ENCODE measurements at regions not wholly inside any gene's neighbourhood (a gene's known extent, or its start where the extent isn't known, plus 50 kb on each side); places are given as distances from the start of the nearest gene placed in this dataset.

- H3K27ac Mint-ChIP-seq = no peak overlapping the region
- no peak overlapping the region for H3K4me3 Mint-ChIP-seq
- Histone ChIP-seq H2AFZ (replicated peaks) (no peak overlapping the region), H3K4me2 (no peak overlapping the region), H3K36me3 (no peaks in the 10 kb centered on the region), H3K79me2 (ENCODE audit: low read depth) (no peaks in the 10 kb centered on the region), H3K27ac (no peak overlapping the region), H4K20me1 (ENCODE audit: low read depth) (no peaks in the 10 kb centered on the region), H3K9me3 (ENCODE audit: low read depth) (no peaks in the 10 kb centered on the region), H3K4me1 (peaks cover 40% of the 10 kb centered on the region), H3K9ac (no peak overlapping the region), H3K4me3 (no peak overlapping the region), H3K27me3 (no peaks in the 10 kb centered on the region), H3F3A (ENCODE audit: low read depth) (no peaks in the 10 kb centered on the region)
- no peaks in the 10 kb centered on the region for H3K36me3 Mint-ChIP-seq
- DNase-seq (ENCODE audit: low spot score) = no peak
- peaks cover 11% of the 10 kb centered on the region for H3K27me3 Mint-ChIP-seq (ENCODE audit: insufficient read depth, low read depth)
- peaks cover 26% of the 10 kb centered on the region for H3K4me1 Mint-ChIP-seq
- H3K9me3 Mint-ChIP-seq = no peaks in the 10 kb centered on the region
- TF ChIP-seq EZH2phosphoT487 (IDR thresholded peaks at IDR 0.05) (no peak), EZH2 (IDR thresholded peaks at IDR 0.05) (no peak), CTCF (IDR thresholded peaks at IDR 0.05) (no peak)
Measured at GRCh38 chr6:137545073-137545472, 50.9 kb upstream of the OLIG3 start.

- H3K27me3 Mint-ChIP-seq (ENCODE audit: insufficient read depth, low read depth) = peaks cover 9% of the 10 kb centered on the region
- H3K36me3 Mint-ChIP-seq = no peaks in the 10 kb centered on the region
- no peaks in the 10 kb centered on the region for H3F3A ChIP-seq (ENCODE audit: low read depth)
- no peak overlapping the region for H2AFZ ChIP-seq (replicated peaks)
- peaks cover 32% of the 10 kb centered on the region for H3K4me1 Mint-ChIP-seq
- no peak overlapping the region for H3K27ac Mint-ChIP-seq
- H3K4me3 Mint-ChIP-seq = no peak overlapping the region
- peaks cover 38% of the 10 kb centered on the region for H3K4me1 ChIP-seq
- peak; percentile 43 for DNase-seq (ENCODE audit: low spot score)
- no peaks in the 10 kb centered on the region for H4K20me1 ChIP-seq (ENCODE audit: low read depth)
- H3K4me2 ChIP-seq = peak overlapping the region; percentile 59
- H3K9me3 Mint-ChIP-seq = no peaks in the 10 kb centered on the region
- no peaks in the 10 kb centered on the region for H3K27me3 ChIP-seq
- H3K79me2 ChIP-seq (ENCODE audit: low read depth) = no peaks in the 10 kb centered on the region
- no peak overlapping the region for H3K9ac ChIP-seq
- H3K36me3 ChIP-seq = no peaks in the 10 kb centered on the region
- no peak overlapping the region for H3K4me3 ChIP-seq
- H3K27ac ChIP-seq = no peak overlapping the region
- H3K9me3 ChIP-seq (ENCODE audit: low read depth) = no peaks in the 10 kb centered on the region
- TF ChIP-seq EZH2 (IDR thresholded peaks at IDR 0.05) = no peak
- no peak for TF ChIP-seq EZH2phosphoT487 (IDR thresholded peaks at IDR 0.05)
- TF ChIP-seq CTCF (IDR thresholded peaks at IDR 0.05) = no peak
Measured at GRCh38 chr6:137547186-137547585, 53.0 kb upstream of the OLIG3 start.

GRCh38 chr6:137547601-137548000, 53.4 kb upstream of the OLIG3 start:
- H3K4me3 Mint-ChIP-seq = no peak overlapping the region
- H3K27ac Mint-ChIP-seq = no peak overlapping the region
- TF ChIP-seq CTCF (IDR thresholded peaks at IDR 0.05) = no peak
- no peak for TF ChIP-seq EZH2phosphoT487 (IDR thresholded peaks at IDR 0.05)
- TF ChIP-seq EZH2 (IDR thresholded peaks at IDR 0.05) = no peak
- no peaks in the 10 kb centered on the region for H3F3A ChIP-seq (ENCODE audit: low read depth)
- H3K4me3 ChIP-seq = no peak overlapping the region
- no peaks in the 10 kb centered on the region for H3K9me3 ChIP-seq (ENCODE audit: low read depth)
- H3K27ac ChIP-seq = no peak overlapping the region
- H2AFZ ChIP-seq (replicated peaks) = no peak overlapping the region
- H3K9ac ChIP-seq = no peak overlapping the region
- no peaks in the 10 kb centered on the region for H3K27me3 ChIP-seq
- no peak for DNase-seq (ENCODE audit: low spot score)
- H3K36me3 ChIP-seq = no peaks in the 10 kb centered on the region
- no peaks in the 10 kb centered on the region for H4K20me1 ChIP-seq (ENCODE audit: low read depth)
- peaks cover 9% of the 10 kb centered on the region for H3K27me3 Mint-ChIP-seq (ENCODE audit: insufficient read depth, low read depth)
- H3K4me2 ChIP-seq = peak overlapping the region; percentile 59
- no peaks in the 10 kb centered on the region for H3K79me2 ChIP-seq (ENCODE audit: low read depth)
- peaks cover 38% of the 10 kb centered on the region for H3K4me1 ChIP-seq
- no peaks in the 10 kb centered on the region for H3K9me3 Mint-ChIP-seq
- peaks cover 32% of the 10 kb centered on the region for H3K4me1 Mint-ChIP-seq
- H3K36me3 Mint-ChIP-seq = no peaks in the 10 kb centered on the region

Measured in neural progenitor cell (in vitro differentiated cells).